HG02610 (cell line): ENCODE measurements at regions not wholly inside any gene's neighbourhood (a gene's known extent, or its start where the extent isn't known, plus 50 kb on each side); places are given as distances from the start of the nearest gene placed in this dataset.
"Not testable (repeated sequence)": the region's sequence is repeated elsewhere in the genome, so short reads cannot be mapped to it uniquely, and the experiment has no call there.

Experiments used
- ATAC-seq: cut with Tn5 transposase; IDR thresholded peaks from one replicate; pipeline ENCODE4 v1.9.1; 2021; ENCODE audit warnings: mild to moderate bottlenecking, moderate library complexity; ENCODE audit not compliant: unreplicated experiment

DNA sequence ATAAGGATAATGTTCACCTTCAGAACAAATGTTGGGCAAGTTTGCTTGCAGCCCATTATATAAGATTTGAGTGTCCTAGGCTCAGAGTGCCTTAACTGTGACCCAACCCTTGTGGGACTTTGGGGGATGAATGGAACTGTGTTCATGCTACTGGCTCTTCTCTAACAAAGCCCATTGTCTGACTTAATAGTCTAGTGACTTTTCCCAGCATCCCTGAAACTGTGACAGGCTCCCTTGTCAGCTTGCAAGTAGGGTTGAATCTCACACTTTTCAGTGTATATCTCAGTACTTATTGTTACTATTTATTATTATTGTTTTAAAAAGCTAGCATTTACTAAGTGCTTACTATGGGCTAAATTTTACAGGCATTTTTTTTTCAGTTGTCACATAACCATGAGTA is 1488.2 kb downstream of the KHDRBS2 start:
- ATAC-seq, result not testable (repeated sequence)

DNA sequence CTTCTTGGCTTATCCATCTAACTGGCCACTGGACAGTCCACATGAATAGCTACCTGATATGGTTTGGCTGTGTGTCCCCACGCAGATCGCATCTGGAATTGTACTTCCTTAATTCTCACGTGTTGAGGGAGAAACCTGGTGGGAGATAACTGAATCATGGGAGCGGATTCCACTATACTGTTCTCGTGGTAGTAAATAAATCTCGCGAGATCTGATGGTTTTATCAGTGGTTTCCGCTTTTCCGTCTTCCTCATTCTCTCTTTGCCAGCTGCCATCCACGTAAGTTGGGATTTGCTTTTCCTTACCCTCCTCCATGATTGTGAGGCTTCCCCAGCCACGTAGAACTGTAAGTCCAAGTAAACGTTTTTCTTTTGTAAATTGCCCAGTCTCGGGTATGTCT is 1496.4 kb downstream of the KHDRBS2 start:
- ATAC-seq, result not testable (repeated sequence)

GRCh38 chr6:60782698-60783464 is 1503.1 kb downstream of the KHDRBS2 start:
- not testable (repeated sequence) for ATAC-seq

- not testable (repeated sequence) for ATAC-seq
Observed at GRCh38 chr6:60779591-60779990, 1506.4 kb downstream of the KHDRBS2 start.

DNA sequence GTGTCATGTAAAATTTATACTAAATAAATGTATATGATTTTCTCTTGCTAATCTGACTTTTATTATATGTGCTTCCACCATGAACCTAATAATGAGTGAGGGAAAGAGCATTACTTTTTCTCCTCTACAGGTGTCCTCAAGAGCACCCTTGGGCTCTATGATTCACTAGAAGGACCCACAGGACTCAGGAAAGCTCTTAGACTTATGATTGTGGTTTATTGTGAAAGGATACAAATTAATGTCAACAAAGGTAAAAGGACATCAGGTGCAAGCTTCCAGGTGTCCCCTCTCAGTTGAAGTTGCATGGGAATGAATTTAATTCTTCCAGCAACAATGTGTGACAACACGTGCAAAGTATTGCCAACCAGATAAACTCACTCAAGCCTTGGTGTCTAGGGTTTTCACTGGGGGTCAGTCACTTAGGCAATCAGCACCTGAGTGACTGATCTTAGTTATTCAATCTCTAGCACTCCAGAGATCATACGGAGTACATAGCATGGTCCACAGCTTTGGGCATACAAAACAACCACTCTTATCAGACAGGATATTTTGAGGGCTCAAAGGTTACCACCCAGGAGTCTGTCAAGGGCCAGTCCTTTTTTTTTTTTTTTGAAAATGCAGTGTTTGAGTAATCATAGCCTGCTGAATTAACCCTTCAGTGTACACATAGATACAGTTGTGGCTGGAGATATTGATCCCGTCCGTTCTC is 1518.1 kb downstream of the KHDRBS2 start:
- ATAC-seq, result not testable (repeated sequence)

- ATAC-seq, result not testable (repeated sequence)
Observed at GRCh38 chr6:60765331-60765730, 1520.7 kb downstream of the KHDRBS2 start.

GRCh38 chr6:60763464-60764080 is 1522.5 kb downstream of the KHDRBS2 start:
- ATAC-seq, result not testable (repeated sequence)

DNA sequence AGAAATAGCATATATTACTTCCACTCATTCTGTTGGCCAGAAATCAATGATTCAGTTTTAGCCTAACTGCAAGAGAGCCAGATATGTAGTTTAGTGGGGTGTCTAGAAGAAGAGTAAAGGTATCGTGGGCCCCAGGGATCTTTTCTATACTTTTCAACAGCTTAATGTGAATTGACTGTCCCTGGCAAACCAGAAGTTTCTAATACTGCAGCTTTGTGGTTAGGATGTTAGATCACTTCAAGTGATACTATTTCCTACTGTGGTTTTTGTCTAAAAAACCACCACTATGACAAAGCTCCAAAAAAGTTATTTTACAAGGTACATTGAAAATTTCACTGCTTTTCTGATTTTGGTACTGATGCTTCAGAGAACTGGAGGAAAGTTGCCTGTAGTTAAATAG is 1525.1 kb downstream of the KHDRBS2 start:
- not testable (repeated sequence) for ATAC-seq

DNA sequence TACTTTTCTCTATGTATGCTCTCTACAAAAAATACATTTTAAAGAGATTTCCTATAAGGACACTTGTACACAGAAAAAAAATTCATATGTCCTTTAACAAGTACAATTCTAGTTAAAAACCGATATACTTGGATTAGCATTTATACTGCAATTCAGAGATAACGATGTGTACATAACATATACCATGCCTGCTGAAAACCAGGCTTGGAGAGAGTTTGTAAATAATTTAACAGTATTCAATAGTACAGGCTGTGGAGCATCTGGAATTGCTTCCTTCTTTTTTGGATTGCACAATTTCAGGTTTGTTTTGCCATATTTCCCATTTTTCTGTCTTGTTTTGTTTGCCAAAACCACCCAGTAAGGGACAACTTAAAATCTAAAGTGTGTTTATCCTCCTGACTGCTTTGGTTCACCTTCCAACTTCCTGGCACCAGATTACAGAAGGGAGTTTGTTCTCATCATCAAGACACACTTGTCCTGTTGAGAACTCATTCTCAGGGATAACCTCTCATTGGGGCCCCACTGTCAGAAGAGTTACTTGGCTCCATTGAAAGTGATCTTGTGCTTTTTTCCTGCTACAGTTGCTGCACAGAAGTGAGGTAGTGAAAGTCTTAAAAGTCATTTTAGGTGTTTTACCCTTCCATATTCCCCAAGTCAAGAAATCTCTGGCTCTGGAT is 1526.7 kb downstream of the KHDRBS2 start:
- not testable (repeated sequence) for ATAC-seq

DNA sequence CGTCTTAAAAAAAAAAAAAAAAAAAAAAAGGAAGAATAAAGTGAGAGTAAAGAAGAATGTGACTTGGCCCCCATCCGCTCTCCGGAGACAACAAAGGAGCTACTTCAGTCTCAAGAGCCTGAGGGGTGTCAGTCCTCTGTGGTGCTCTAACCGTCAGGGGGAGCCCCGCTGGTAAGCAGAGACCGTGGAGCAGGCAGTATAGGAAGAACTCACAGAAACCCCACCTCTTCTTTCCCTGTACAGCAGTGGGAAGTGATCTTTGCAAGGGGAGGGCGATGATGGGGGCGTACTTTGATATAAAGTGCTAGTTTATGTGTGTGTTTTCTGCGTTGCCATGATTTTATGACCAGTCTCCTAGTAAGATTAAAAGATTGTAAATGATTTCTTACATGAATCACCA is 1527.3 kb downstream of the KHDRBS2 start:
- ATAC-seq, result not testable (repeated sequence)

- no peak for ATAC-seq
Observed at GRCh38 chr6:60754879-60755278, 1531.1 kb downstream of the KHDRBS2 start.

- ATAC-seq, result not testable (repeated sequence)
Observed at GRCh38 chr6:60750353-60751081, 1535.5 kb downstream of the KHDRBS2 start.

- not testable (repeated sequence) for ATAC-seq
Observed at GRCh38 chr6:60747765-60748556, 1538.1 kb downstream of the KHDRBS2 start.

DNA sequence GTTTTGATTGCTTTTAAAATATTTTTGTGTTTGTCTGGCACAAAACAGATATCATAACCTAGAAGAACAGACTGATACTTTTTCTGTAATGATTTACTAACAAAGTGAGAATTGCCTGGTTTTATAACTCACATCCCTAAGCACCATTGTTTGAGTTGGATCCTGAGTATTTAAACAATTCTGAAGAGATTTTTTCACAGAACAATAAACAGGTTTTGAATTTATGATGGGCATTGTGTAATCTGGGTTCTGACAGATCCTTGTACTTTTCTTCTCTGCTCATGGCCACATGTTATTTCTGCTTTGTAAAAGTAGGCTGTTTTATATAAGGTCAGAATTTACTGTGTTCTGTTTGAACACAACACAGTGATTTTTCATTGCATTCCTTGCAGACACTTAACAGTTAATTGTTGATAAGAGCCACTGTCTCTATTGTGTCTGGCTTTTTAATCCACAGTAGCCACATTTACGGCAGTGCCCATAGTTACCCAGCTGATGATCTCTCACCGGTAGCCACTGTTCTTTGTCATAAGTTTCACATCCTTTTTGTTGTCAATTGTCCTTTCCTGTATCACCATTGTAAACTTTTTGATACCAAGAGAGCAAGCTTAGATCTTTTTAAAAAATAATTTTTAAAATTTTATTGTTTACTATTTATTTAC is 1548.1 kb downstream of the KHDRBS2 start:
- ATAC-seq, result not testable (repeated sequence)

DNA sequence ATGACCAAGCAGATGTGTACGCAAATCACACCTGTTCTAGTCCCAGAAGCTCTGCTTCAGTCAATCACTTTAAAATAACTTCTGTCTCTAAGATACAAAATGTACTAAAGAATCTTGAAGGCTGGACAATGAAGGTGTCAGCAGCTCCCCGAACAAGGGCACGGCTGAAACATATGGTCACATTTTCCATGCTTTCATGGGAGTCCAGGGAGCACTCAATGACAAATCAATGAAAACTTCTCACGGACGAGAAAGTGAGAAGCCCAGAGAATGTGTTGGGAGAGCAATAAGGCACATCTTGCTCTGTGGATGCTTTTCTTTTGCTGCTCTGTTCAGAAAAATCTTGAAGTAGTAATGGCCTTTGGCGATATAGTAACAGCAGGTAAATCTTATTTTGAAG is 1548.7 kb downstream of the KHDRBS2 start:
- not testable (repeated sequence) for ATAC-seq

DNA sequence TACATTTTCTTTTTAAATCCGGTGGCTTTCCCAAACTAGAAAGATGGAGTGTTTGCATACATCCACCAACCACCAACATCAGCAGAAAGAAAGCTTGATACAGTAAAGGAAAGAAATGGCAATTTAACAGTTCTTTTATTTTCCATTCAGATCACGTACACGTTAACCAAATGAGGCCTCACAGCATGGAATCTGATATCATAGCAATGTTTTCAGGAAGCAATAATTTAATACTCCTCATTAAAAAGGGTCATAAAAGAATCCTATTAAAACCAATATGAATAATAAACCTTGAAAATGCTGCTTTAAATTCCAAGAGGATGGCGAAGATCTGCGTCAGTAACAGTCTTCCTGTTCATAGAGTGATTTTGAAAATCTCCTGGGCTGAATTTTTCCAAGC is 1562.1 kb downstream of the KHDRBS2 start:
- not testable (repeated sequence) for ATAC-seq

GRCh38 chr6:60695232-60695631 is 1590.8 kb downstream of the KHDRBS2 start:
- ATAC-seq, result no peak

- ATAC-seq, result no peak
Observed at GRCh38 chr6:60687085-60687484, 1598.9 kb downstream of the KHDRBS2 start.

DNA sequence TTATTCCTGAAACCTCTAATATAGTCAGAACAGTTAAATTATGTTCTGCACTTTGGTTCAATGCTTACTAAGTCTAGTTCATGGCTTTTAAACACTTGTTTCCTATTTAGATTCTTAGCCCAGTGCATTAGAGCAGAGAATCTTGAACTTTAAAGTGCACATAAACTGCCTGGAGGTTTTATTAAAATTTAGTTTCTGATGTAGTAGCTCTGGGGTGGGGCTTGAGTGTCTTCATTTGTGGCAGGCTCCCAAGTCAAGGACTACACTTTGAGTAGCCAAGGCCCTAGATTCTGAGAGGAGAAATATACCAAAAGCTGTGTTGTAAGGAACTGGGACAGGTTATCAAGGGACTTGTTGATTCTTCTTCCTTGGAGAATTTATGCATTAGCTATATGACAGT is 1604.2 kb downstream of the KHDRBS2 start:
- ATAC-seq, result no peak
